ENCODE measurements at regions not wholly inside any gene's neighbourhood (a gene's known extent, or its start where the extent isn't known, plus 50 kb on each side); places are given as distances from the start of the nearest gene placed in this dataset.

GRCh38 chr2:41610501-41611190, 437.2 kb upstream of the PKDCC start:
- DNase-seq: no peak

GRCh38 chr2:41618754-41619153, 429.1 kb upstream of the PKDCC start:
- no peak for DNase-seq

- DNase-seq: no peak
Observed at GRCh38 chr2:41621095-41621494, 426.7 kb upstream of the PKDCC start.

DNA sequence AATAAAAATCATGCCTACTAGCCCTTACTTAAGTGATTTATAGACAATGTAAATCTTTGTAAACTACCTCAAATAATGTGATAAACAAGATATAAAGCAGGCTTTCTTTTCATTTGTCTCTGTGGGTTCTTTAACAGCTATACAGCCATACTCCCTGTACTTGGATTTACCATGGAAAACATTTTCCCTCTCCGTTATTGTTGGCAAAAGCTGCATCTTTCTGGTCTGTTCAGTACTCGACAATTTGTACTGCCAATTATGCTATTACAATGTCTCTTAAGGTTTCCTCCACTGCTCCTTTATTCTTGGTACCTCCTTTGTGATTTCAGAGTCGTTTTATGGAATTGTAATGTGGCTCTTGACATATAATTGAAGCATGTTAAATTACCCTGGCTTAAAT, 426.3 kb upstream of the PKDCC start:
- DNase-seq: no peak

- DNase-seq: no peak
Observed at GRCh38 chr2:41622301-41622700, 425.5 kb upstream of the PKDCC start.

DNA sequence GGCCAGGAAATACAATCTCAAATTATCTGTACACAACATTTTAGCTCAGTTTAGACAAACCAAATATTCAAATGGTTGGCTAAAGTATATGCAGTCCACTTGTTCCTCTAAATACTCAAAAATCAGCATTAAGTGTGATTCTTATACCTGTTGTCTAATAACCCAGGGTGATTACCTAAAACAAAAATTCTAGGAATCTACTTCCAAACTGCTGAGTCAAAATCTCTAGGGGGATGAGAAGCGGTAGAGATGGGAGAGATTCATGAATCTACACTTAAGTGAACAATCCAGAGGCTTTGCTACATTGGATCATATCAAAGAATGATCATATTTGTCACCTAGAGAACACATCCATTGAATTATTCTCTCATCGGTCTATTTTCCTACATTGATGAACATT, 420.9 kb upstream of the PKDCC start:
- DNase-seq: no peak

- DNase-seq: no peak
Observed at GRCh38 chr2:41634686-41635085, 413.1 kb upstream of the PKDCC start.

GRCh38 chr2:41644936-41645335, 402.9 kb upstream of the PKDCC start:
- DNase-seq: no peak

- no peak for DNase-seq
Observed at GRCh38 chr2:41647468-41648050, 400.3 kb upstream of the PKDCC start.

DNA sequence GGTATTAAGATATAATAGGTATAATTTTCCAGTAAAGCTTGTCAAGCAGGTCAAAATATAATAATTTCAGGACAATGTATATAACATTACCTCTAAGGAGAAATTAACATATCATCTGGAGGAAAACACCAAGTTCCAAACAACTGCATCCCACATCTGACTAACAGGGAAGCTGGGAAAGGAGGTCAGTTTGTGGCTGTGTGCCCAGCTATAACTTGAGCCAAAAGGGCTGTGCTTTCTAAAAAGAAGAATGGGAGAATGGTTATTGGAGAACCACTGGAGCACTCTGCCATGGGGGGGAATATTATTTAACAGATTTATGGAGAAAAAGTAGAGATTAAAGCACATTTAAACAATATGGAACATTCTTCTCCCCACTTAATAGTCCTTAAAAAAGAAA, 390.6 kb upstream of the PKDCC start:
- no peak for DNase-seq

DNA sequence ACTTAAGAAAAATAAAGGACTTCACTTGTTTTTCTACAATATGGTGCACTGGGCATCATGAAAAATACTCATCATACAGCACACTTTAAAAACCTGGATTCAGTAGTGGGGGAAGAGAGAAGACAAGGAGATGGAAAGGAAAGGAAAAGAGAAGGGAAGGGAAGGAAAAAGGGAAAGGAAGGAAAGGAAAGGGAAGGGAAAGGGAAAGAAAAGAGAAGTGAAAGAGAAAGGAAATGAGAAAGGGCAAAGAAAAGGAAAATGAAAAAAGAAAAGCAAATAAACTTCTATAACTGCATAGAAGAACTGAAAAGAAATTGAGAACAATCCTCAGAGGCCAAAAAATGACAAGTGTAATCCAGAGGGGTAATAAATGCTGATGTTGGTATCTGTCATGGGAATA, 388.1 kb upstream of the PKDCC start:
- no peak for DNase-seq

DNA sequence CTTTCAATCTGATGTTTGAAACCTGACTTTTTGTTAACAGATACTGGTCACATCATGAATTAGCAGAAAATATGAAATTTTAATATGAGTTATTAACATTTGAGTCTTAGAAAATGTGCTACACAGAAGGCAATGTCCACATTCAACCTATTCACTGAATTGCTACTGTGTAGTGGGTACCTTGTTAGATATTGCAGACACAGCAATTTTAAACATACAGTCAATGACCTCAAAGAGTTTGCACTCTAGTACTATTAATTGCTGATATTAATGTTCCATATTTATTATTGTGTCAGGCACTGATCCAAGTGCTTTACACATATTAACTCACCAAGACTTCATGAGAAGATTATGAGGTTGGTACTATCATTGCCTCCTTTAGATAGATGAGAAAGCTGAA, 385.4 kb upstream of the PKDCC start:
- no peak for DNase-seq

DNA sequence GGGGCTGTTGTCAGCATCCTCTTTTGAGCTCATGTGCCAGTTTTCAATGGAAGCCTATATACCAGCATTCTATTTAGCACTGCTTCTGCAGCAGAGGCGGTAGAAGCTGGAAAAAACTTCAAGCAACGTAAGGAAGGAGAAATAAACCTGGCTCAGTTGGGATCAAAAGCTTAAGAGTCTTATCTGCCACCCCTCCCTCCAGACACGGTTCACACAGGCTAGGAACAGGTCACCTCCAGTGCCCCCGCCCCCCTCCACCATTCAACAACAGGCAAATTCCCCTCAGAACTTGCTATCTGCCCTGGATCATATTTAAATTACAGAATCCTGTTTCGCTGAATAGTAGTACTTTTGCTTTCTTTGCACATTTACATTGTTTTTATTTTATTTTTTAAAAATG, 384.8 kb upstream of the PKDCC start:
- DNase-seq: no peak

GRCh38 chr2:41668529-41668928, 379.3 kb upstream of the PKDCC start:
- DNase-seq: no peak

- DNase-seq: no peak
Observed at GRCh38 chr2:41678639-41679038, 369.2 kb upstream of the PKDCC start.

GRCh38 chr2:41686156-41686555, 361.7 kb upstream of the PKDCC start:
- DNase-seq: no peak

GRCh38 chr2:41691561-41691960, 356.3 kb upstream of the PKDCC start:
- no peak for DNase-seq

- DNase-seq: no peak
Observed at GRCh38 chr2:41694536-41695049, 353.2 kb upstream of the PKDCC start.

DNA sequence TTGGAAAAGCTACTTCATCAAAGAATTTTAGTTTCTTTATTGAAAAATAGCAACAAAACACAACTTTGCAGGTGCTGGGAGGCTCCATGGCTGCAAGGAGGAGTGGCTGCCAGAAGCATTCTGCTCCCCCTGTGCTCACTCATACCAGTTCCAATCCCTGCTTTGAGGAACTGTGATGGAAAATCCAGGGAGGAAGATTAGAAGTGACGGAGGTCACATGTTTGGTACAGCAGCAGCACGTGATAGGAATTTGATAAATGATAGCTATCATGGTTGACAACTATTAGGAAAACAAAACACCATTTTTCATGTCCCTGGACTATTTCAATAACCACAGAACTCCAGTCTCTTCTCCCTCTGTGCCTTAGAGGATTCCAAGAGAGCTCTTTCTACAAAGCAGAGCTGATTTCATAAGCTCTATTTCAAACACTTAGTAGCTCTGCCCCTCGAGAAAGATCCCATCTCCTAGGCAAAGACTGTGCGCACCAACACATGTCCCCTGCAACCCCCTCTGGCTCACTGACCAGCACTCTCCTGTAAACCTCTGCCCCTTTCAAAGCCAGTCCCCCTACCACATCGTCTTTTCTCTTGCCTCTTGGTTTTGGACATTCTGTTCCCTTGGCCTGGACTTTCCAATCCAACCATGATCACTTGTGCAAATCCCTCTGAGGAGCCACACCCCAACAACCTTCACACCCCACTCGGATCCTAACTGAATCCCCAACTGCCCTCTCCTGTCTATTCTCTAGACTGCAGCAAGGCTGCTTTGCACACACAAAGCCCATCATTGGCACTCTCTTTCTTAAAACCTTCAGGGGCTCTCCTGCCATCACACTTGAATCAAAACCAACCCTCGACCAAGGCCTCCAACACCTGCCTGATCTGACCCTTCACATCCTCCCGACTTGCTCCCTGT, 352.4 kb upstream of the PKDCC start:
- no peak for DNase-seq

DNA sequence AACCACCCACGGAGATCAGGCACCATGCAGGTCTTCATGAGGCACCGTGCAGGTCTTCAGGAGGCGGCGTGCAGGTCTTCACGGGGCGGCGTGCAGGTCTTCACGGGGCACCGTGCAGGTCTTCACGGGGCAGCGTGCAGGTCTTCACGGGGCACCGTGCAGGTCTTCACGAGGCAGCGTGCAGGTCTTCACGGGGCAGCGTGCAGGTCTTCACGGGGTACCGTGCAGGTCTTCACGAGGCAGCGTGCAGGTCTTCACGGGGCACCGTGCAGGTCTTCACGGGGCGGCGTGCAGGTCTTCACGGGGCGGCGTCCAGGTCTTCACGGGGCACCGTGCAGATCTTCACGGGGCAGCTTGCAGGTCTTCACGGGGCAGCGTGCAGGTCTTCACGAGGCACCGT, 350.4 kb upstream of the PKDCC start:
- DNase-seq: no peak

DNA sequence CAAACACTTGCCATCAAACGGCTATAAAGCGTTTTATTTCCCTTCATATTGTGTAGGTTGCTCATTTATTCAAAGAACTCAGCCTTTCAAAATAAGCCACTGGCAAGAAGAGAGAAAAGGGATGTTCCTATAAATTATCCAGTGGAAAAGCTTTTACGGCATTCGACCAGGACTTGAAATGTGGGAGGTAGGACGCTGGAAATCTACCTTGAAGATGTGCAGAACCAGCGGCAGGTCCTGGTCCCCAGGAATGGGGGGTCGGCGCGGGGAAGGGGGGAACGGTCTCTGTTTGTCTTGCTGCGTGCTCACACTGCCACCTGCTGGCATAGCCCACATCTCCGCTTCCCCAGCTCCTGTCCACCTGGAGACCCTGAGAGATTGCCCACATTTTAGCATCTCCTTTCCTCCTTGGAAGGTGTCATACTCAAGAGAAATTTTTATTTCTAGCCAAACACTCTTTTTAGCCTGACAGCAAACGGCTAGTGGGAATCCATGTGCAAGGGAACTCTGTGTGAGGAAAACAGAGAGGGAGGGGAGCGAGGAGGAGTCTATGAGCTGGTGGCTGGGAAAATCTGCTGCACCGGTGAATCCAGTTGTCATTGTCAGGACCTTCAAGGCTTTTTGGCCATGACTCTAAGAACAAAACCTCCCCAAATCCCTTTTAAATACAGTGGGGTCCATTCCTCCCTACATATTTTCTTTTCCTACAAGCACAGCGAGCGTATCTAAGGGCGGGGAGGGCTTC, 349.0 kb upstream of the PKDCC start:
- no peak for DNase-seq

- DNase-seq: no peak
Observed at GRCh38 chr2:41701231-41701630, 346.6 kb upstream of the PKDCC start.

DNA sequence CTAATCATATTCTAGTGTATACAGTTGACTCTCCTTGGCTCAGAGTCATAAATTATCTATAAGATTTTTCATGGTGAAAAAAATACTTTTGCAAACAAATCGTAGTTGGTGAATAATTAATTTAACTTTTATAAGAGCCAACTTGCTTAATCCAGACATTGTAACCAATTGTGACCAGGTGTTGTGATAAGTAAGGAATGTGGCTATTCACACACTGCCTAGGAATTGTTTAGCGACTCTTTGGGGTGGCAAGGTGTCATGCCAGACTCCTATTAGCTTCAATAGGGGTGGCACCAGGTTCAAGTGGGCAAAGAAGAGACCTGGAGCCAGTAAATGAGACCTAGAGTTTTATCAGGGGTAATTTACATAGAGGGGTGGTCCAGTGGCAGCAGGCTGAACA, 344.7 kb upstream of the PKDCC start:
- no peak for DNase-seq
